ENCODE measurements at regions not wholly inside any gene's neighbourhood (a gene's known extent, or its start where the extent isn't known, plus 50 kb on each side); places are given as distances from the start of the nearest gene placed in this dataset.

DNA sequence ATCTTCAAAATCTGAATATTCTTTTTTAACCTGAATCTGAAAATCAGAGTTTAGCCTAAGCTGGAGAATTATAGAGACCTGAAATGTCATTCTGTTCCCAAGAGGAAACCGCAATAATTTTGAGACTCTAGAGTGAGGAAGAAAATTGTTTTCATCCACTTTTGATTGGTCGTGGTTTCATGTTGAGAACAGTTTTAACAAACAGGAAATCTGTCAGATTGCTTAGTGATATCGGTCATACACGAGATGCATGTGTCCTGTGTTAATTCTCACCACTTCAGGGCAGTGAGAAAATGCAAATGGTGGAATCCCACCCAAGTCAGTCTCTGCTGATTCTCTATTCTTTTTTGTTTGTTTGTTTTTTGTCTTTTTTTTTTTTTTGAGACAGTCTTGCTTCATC, 1498.5 kb upstream of the TMEM132C start:
- Mint-ChIP-seq H3K4me3 (ENCODE audit: low read depth) (no peak overlapping the region), H3K27ac (no peak overlapping the region), H3K4me1 (ENCODE audit: low read depth) (no peaks in the 10 kb centered on the region), H3K27me3 (no peaks in the 10 kb centered on the region), H3K36me3 (ENCODE audit: insufficient read depth) (no peaks in the 10 kb centered on the region), H3K9me3 (ENCODE audit: low read depth) (peaks cover 24% of the 10 kb centered on the region)
- no peak for TF ChIP-seq CTCF (IDR thresholded peaks at IDR 0.05; ENCODE audit: unreplicated experiment)
- DNase-seq (ENCODE audit: low spot score, unreplicated experiment), result no peak

- no peaks in the 10 kb centered on the region for H3K36me3 Mint-ChIP-seq (ENCODE audit: insufficient read depth)
- H3K9me3 Mint-ChIP-seq (ENCODE audit: low read depth), result peaks cover 13% of the 10 kb centered on the region
- H3K27me3 Mint-ChIP-seq, result no peaks in the 10 kb centered on the region
- DNase-seq (ENCODE audit: low spot score, unreplicated experiment), result no peak
- no peaks in the 10 kb centered on the region for H3K4me1 Mint-ChIP-seq (ENCODE audit: low read depth)
- no peak overlapping the region for H3K27ac Mint-ChIP-seq
- TF ChIP-seq CTCF (IDR thresholded peaks at IDR 0.05; ENCODE audit: unreplicated experiment), result no peak
- no peak overlapping the region for H3K4me3 Mint-ChIP-seq (ENCODE audit: low read depth)
Observed at GRCh38 chr12:126770188-126770587, 1496.8 kb upstream of the TMEM132C start.

- peaks cover 8% of the 10 kb centered on the region for H3K9me3 Mint-ChIP-seq (ENCODE audit: low read depth)
Observed at GRCh38 chr12:126772171-126772864, 1494.7 kb upstream of the TMEM132C start.

GRCh38 chr12:126773012-126773411, 1494.0 kb upstream of the TMEM132C start:
- Mint-ChIP-seq H3K4me1 (ENCODE audit: low read depth) (no peaks in the 10 kb centered on the region), H3K4me3 (ENCODE audit: low read depth) (no peak overlapping the region), H3K36me3 (ENCODE audit: insufficient read depth) (no peaks in the 10 kb centered on the region), H3K27ac (no peak overlapping the region), H3K27me3 (no peaks in the 10 kb centered on the region), H3K9me3 (ENCODE audit: low read depth) (peaks cover 8% of the 10 kb centered on the region)
- TF ChIP-seq CTCF (IDR thresholded peaks at IDR 0.05; ENCODE audit: unreplicated experiment), result no peak
- no peak for DNase-seq (ENCODE audit: low spot score, unreplicated experiment)

More at GRCh38 chr12:126772171-126772864, 1494.7 kb upstream of the TMEM132C start:
- no peak for DNase-seq (ENCODE audit: low spot score, unreplicated experiment)
- Mint-ChIP-seq H3K27me3 (no peaks in the 10 kb centered on the region), H3K4me1 (ENCODE audit: low read depth) (no peaks in the 10 kb centered on the region), H3K36me3 (ENCODE audit: insufficient read depth) (no peaks in the 10 kb centered on the region), H3K4me3 (ENCODE audit: low read depth) (no peak overlapping the region), H3K27ac (no peak overlapping the region)
- TF ChIP-seq CTCF (IDR thresholded peaks at IDR 0.05; ENCODE audit: unreplicated experiment), result no peak

DNA sequence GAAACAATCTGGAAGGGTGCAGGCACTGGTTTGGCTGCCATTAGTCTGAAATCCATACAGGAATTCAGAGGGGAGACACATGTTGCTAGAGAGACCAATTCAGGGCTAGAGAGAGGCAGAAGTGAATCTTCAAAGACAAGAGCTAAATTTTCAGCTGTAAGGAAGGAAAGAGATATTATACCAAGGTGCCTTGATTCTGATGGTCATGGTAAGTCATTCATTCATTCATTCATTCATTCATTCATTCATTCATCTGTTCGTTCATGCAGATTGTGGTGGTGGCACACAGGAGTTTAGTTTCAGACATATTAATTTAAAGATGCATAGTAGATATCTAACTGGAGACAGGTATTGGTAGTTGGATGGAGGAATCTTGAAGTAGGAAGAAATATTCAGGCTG, 1493.5 kb upstream of the TMEM132C start:
- Mint-ChIP-seq H3K36me3 (ENCODE audit: insufficient read depth) (no peaks in the 10 kb centered on the region), H3K4me3 (ENCODE audit: low read depth) (no peak overlapping the region), H3K27ac (no peak overlapping the region), H3K27me3 (no peaks in the 10 kb centered on the region), H3K9me3 (ENCODE audit: low read depth) (peaks cover 8% of the 10 kb centered on the region), H3K4me1 (ENCODE audit: low read depth) (no peaks in the 10 kb centered on the region)
- no peak for DNase-seq (ENCODE audit: low spot score, unreplicated experiment)
- no peak for TF ChIP-seq CTCF (IDR thresholded peaks at IDR 0.05; ENCODE audit: unreplicated experiment)

Measured in progenitor cell of endocrine pancreas (in vitro differentiated cells).